GM12864 (cell line): ENCODE measurements at regions not wholly inside any gene's neighbourhood (a gene's known extent, or its start where the extent isn't known, plus 50 kb on each side); places are given as distances from the start of the nearest gene placed in this dataset.

Experiments
- DNase-seq: peaks from one replicate; pipeline ENCODE4 v3.0.0-alpha.2; 2011; ENCODE audit warnings: low read depth
- H3K4me3 ChIP-seq: 2 replicates; pipeline ENCODE4 v1.5.1; 2011; ENCODE audit warnings: mild to moderate bottlenecking, low read depth, low read length, control low read depth
- TF ChIP-seq, protein P1 (sequence below): IDR thresholded peaks from 2 replicates; pipeline ENCODE4 v1.5.1; 2011; ENCODE audit warnings: low read depth, mild to moderate bottlenecking, moderate library complexity, low read length, control low read depth, inconsistent platforms; ENCODE audit errors: missing control alignments

- no peak overlapping the region for H3K4me3 ChIP-seq
- TF ChIP-seq, protein P1, sequence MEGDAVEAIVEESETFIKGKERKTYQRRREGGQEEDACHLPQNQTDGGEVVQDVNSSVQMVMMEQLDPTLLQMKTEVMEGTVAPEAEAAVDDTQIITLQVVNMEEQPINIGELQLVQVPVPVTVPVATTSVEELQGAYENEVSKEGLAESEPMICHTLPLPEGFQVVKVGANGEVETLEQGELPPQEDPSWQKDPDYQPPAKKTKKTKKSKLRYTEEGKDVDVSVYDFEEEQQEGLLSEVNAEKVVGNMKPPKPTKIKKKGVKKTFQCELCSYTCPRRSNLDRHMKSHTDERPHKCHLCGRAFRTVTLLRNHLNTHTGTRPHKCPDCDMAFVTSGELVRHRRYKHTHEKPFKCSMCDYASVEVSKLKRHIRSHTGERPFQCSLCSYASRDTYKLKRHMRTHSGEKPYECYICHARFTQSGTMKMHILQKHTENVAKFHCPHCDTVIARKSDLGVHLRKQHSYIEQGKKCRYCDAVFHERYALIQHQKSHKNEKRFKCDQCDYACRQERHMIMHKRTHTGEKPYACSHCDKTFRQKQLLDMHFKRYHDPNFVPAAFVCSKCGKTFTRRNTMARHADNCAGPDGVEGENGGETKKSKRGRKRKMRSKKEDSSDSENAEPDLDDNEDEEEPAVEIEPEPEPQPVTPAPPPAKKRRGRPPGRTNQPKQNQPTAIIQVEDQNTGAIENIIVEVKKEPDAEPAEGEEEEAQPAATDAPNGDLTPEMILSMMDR: no peak
- no peak for DNase-seq
Observed at GRCh38 chr13:58721273-58721672, 1089.7 kb downstream of the PCDH17 start.

DNA sequence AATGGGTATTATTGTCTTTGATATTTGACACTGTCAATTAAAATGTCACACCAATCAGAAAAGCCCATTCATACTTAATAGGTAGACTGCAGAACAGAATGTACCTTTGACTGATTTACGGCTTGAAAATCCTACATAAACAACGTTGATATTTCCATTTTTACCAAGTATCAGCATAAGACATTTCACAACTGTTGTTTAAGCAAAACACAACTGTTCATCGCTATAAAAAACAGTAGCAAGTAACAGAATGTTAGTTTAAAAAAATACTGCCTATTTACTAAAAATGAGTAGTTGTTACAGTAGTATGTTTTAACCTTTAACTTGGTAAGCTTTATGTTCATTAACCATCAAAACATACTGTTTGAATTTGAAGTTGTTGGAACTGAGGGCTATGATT, 1096.6 kb downstream of the PCDH17 start:
- no peak overlapping the region for H3K4me3 ChIP-seq
- no peak for DNase-seq
- TF ChIP-seq, protein P1: no peak

DNA sequence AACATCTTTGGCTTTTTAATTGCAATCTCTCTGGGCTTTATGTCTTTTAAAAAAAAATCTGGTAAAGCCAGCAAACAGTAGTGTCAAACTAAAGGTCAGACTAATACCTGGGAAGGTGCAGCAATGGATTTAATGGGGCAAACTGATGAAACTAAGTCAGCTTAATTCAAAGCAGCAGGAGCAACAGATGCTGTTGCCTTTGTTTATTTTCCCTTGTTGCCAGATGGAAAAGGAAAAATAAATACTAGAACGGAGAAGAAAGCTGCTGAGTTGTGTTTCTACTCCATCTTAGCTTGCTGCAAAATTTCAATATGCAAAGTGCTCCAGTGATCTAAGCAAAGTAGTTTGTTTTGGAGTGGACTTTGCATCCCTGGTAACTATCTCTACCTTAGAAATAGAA, 1097.8 kb downstream of the PCDH17 start:
- DNase-seq: no peak
- TF ChIP-seq, protein P1: no peak
- H3K4me3 ChIP-seq: no peak overlapping the region

GRCh38 chr13:58744686-58745085, 1113.1 kb downstream of the PCDH17 start:
- DNase-seq: no peak
- no peak overlapping the region for H3K4me3 ChIP-seq
- TF ChIP-seq, protein P1: no peak

GRCh38 chr13:58767566-58767965, 1136.0 kb downstream of the PCDH17 start:
- DNase-seq: no peak
- H3K4me3 ChIP-seq: no peak overlapping the region
- TF ChIP-seq, protein P1: no peak

DNA sequence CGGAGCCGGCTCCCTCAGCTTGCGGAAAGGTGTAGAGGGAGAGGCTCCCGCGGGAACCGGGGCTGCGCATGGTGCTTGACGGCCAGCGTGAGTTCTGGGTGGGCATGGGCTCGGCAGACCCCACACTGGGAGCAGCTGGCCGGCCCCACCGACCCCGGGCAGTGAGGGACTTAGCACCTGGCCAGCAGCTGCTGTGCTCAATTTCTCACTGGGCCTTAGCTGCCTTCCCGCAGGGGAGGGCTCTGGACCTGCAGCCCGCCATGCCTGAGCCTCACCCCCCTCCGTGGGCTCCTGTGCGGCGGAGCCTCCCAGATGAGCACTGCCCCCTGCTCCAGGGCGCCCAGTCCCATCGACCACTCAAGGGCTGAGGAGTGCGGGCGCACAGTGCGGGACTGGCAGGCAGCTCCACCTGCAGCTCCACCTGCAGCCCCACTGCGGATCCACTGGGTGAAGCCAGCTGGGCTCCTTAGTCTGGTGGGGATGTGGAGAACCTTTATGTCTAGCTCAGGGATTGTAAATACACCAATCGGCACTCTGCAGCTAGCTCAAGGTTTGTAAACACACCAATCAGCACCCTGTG, 1141.8 kb downstream of the PCDH17 start:
- TF ChIP-seq, protein P1: no peak
- DNase-seq: no peak
- H3K4me3 ChIP-seq: no peak overlapping the region

DNA sequence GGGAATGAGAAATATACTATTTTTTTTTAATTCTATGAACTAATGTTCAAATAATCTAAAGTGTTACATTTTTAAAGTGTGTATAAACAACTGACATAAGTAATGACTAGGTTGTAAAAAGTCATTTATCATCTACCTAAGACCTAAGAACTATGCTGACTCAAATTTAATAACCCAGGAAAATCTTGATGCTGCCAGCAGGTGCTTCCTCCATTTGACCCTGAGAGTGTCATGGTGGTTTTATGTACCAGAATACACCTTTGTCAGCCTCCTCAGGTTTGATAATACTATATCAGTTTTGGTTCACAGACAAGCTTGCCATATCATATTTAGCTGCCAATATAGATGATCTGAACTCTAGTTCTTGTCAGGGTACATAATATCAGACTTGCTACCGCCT, 1151.2 kb downstream of the PCDH17 start:
- TF ChIP-seq, protein P1: no peak
- no peak for DNase-seq
- H3K4me3 ChIP-seq: no peak overlapping the region
